ENCODE measurements at regions not wholly inside any gene's neighbourhood (a gene's known extent, or its start where the extent isn't known, plus 50 kb on each side); places are given as distances from the start of the nearest gene placed in this dataset.
"Not testable (repeated sequence)": the region's sequence is repeated elsewhere in the genome, so short reads cannot be mapped to it uniquely, and the experiment has no call there.

DNA sequence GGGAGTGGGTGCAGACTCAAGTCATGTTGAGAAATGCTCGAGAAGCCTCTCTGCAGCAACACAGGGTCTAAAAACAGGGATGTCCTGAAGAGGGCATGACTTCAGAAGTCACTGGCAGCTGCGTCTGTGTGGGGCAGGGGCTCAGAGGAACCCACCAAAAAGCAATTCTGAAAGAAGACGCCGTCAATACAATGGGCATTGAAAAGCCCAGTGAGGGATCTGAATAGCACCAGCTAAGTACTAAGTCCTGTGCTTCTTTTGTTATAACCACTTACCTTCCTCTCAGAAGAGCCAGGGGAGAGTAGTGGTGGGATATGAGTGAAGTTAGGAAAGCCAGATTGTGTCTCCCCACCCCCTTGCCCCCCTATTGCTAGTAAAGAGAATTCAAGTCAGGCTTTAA is 137.2 kb downstream of the INHBA start:
- peaks cover 6 to 7% of the 10 kb centered on the region in 2 donors for H3K9me3 Mint-ChIP-seq
- no peaks in the 10 kb centered on the region for H3K36me3 Mint-ChIP-seq
- H3K4me1 Mint-ChIP-seq: peaks cover 0 to 9% of the 10 kb centered on the region in 2 donors

DNA sequence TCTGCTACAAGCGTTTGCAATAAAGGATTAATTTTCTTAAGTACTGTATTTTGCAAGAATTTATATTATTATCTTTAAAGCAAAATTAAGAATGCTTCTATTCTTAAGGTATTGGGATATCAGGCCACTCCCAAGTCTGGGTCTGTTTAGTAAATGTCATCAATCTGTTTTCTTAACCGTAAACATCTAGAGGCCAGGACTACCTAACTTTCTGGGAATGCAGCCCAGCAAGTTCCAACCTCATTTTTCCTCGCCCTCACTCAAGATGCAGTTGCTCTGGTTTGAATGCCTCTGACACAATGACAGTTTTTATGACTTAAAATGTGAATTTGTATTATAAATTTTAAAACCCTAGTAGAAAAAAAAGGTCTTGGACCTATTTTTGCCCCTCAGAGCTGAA is 143.5 kb downstream of the INHBA start:
- Histone ChIP-seq H3K27ac (ENCODE audit: low read length) (no peak overlapping the region), H3K4me1 (ENCODE audit: control insufficient read depth, insufficient read depth, low read length) (no peaks in the 10 kb centered on the region), H3K27me3 (ENCODE audit: control insufficient read depth, insufficient read depth, low read length) (no peaks in the 10 kb centered on the region), H3K36me3 (ENCODE audit: control insufficient read depth, insufficient read depth, low read length) (no peaks in the 10 kb centered on the region), H3K9me3 (ENCODE audit: control insufficient read depth, insufficient read depth, low read length) (peaks cover 4% of the 10 kb centered on the region), H3K4me3 (ENCODE audit: low read length) (no peak overlapping the region)
- no peak for TF ChIP-seq CTCF (IDR thresholded peaks at IDR 0.05)
- Mint-ChIP-seq H3K9me3 (peaks cover 9 to 12% of the 10 kb centered on the region in 2 donors), H3K36me3 (no peaks in the 10 kb centered on the region), H3K27me3 (ENCODE audit: low read depth in 2 of 2) (no peaks in the 10 kb centered on the region), H3K4me1 (no peaks in the 10 kb centered on the region), H3K27ac (no peak overlapping the region), H3K4me3 (no peak overlapping the region)
- intact Hi-C loops (cut with micrococcal nuclease): no loop called here
- ATAC-seq (no peak), DNase-seq (no peak)
- WGBS (ENCODE audit: insufficient coverage): 92% methylated on average over 2 of the region's 3 CpGs

More for the DNA sequence above, 137.2 kb downstream of the INHBA start:
- H3K9me3 ChIP-seq (ENCODE audit: control insufficient read depth, insufficient read depth, low read length): no peaks in the 10 kb centered on the region
- no peaks in the 10 kb centered on the region for H3K27me3 ChIP-seq (ENCODE audit: control insufficient read depth, insufficient read depth, low read length)
- Mint-ChIP-seq H3K27me3 (ENCODE audit: low read depth in 2 of 2) (no peaks in the 10 kb centered on the region), H3K27ac (no peak overlapping the region), H3K4me3 (no peak overlapping the region)
- ATAC-seq (no peak), DNase-seq (no peak)
- H3K27ac ChIP-seq (ENCODE audit: low read length): no peak overlapping the region
- no peaks in the 10 kb centered on the region for H3K36me3 ChIP-seq (ENCODE audit: control insufficient read depth, insufficient read depth, low read length)
- no peaks in the 10 kb centered on the region for H3K4me1 ChIP-seq (ENCODE audit: control insufficient read depth, insufficient read depth, low read length)
- WGBS (ENCODE audit: insufficient coverage): 88% methylated on average over 4 of the region's 4 CpGs
- intact Hi-C loops (cut with micrococcal nuclease): no loop called here
- TF ChIP-seq CTCF (IDR thresholded peaks at IDR 0.05): no peak
- H3K4me3 ChIP-seq (ENCODE audit: low read length): no peak overlapping the region

- H3K36me3 Mint-ChIP-seq: no peaks in the 10 kb centered on the region
- H3K27me3 Mint-ChIP-seq (ENCODE audit: low read depth in 2 of 2): no peaks in the 10 kb centered on the region
- intact Hi-C loops (cut with micrococcal nuclease): no loop called here
- peaks cover 7 to 9% of the 10 kb centered on the region in 2 donors for H3K9me3 Mint-ChIP-seq
- no peaks in the 10 kb centered on the region for H3K27me3 ChIP-seq (ENCODE audit: control insufficient read depth, insufficient read depth, low read length)
- no peaks in the 10 kb centered on the region for H3K4me1 Mint-ChIP-seq
- no peak for DNase-seq
- H3K4me3 ChIP-seq (ENCODE audit: low read length): no peak overlapping the region
- ATAC-seq: no peak
- peaks cover 4% of the 10 kb centered on the region for H3K9me3 ChIP-seq (ENCODE audit: control insufficient read depth, insufficient read depth, low read length)
- H3K4me3 Mint-ChIP-seq: no peak overlapping the region
- H3K4me1 ChIP-seq (ENCODE audit: control insufficient read depth, insufficient read depth, low read length): no peaks in the 10 kb centered on the region
- H3K27ac Mint-ChIP-seq: no peak overlapping the region
- no peak overlapping the region for H3K27ac ChIP-seq (ENCODE audit: low read length)
- TF ChIP-seq CTCF (IDR thresholded peaks at IDR 0.05): no peak
- no peaks in the 10 kb centered on the region for H3K36me3 ChIP-seq (ENCODE audit: control insufficient read depth, insufficient read depth, low read length)
These were observed 148.4 kb downstream of the INHBA start for GRCh38 chr7:41554481-41554880.

GRCh38 chr7:41550046-41550445 is 152.8 kb downstream of the INHBA start:
- H3K36me3 Mint-ChIP-seq; H3K36me3 ChIP-seq (ENCODE audit: control insufficient read depth, insufficient read depth, low read length); H3K4me1 Mint-ChIP-seq; H3K9me3 ChIP-seq (ENCODE audit: control insufficient read depth, insufficient read depth, low read length); intact Hi-C loops (cut with micrococcal nuclease); H3K27me3 Mint-ChIP-seq (ENCODE audit: low read depth in 2 of 2); H3K4me3 ChIP-seq (ENCODE audit: low read length); H3K4me1 ChIP-seq (ENCODE audit: control insufficient read depth, insufficient read depth, low read length); ATAC-seq; H3K27ac Mint-ChIP-seq; H3K9me3 Mint-ChIP-seq; H3K27me3 ChIP-seq (ENCODE audit: control insufficient read depth, insufficient read depth, low read length); H3K27ac ChIP-seq (ENCODE audit: low read length); DNase-seq; H3K4me3 Mint-ChIP-seq: not testable (repeated sequence)

All from natural killer cell (primary cell).